Hematopoietic multipotent progenitor cell treated with erythropoietin and hydrocortisone succinate and interleukin-3 and kit ligand, for 8 days (in vitro differentiated cells): ENCODE measurements at regions not wholly inside any gene's neighbourhood (a gene's known extent, or its start where the extent isn't known, plus 50 kb on each side); places are given as distances from the start of the nearest gene placed in this dataset.
"Not testable (repeated sequence)": the region's sequence is repeated elsewhere in the genome, so short reads cannot be mapped to it uniquely, and the experiment has no call there.

Source experiments
- DNase-seq: peaks from one replicate; pipeline ENCODE4 v3.0.0-alpha.2; 2015

DNA sequence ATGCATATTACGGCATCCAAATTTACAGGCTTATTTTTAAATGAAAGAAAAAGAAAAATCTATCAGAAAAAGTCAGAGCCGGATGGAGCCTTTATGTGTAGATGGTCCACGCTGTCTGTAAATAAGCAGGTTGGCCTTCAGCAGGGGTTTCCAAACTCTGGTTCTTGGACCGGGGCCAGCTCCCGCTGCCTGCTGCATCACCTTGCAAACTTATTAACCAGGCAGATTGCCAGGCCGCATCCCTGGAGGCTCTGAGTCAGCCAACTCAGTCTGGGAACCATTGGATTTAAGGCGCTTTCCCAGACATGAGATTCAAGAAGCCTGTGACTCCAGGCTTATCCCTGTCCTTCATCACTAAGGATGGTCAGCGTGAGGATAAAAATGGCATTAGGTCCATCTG, 212.4 kb downstream of the OPA1 start:
- no peak for DNase-seq

DNA sequence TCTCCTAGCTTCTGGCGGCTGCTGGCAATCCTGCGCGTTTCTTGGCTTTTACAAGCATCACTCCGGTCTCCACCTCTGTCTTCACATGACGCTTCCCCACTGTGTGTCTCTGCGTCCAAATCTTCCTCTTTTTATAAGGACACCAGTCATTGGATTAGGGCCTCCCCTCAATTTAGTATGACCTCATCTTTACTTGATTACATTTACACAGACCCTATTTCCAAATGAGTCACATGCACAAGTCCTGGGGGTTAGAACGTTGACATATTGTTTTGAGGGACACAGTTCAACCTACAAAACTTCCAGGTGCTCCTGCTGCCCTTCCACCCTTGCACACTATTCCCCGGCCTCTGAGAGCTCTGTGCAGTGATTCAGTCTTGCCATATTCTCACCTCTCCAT, 215.3 kb downstream of the OPA1 start:
- no peak for DNase-seq

DNA sequence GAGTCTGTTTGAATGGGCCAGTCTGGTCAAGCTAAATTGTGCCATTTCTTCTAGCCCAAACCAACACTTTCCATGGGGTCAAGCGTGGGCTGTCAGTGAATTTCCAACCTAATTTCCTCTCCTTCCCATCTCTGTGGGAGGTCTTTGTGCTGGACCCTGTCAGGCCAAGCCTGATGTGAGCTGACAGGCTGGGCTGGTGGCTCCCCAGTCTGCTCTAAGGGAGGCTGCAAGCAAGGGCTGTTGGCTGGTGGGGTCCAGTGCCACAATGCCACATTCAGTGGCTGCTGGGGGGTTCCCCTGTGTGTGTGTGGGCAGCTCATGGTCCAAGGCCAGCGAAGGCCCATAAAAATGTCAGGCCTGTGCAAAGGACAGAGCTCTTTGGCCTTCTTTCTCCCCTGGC, 216.1 kb downstream of the OPA1 start:
- DNase-seq, result no peak

DNA sequence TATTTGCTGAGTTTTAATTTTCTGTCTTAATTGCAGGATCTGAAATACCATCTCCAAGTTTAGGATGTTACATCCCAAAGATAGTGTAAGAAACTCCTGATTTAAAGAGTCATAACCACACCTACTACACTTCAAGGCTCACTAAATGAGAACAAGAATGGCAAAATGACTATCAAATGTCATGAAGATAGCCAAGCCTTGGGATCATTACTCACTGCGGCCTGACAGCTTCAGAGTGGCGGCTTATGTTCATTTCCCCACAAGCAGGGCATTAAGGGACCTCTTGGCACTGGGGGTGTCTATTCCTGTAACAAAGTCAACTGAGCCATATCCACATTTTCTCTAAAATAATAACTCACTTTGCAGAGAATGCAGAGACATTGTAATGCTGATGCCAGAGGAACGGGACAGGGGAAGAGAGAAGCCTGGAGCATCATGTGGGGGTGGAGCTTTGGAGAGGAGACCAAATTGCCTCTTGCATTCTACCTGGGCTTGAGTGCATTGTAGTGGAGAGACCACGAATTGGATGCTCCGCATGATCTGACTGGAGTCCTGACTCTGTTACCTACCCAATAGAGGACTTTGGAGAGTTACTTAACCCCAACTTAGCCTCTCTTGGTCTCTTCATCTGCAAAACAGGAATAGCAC, 219.2 kb downstream of the OPA1 start:
- DNase-seq, result no peak

DNA sequence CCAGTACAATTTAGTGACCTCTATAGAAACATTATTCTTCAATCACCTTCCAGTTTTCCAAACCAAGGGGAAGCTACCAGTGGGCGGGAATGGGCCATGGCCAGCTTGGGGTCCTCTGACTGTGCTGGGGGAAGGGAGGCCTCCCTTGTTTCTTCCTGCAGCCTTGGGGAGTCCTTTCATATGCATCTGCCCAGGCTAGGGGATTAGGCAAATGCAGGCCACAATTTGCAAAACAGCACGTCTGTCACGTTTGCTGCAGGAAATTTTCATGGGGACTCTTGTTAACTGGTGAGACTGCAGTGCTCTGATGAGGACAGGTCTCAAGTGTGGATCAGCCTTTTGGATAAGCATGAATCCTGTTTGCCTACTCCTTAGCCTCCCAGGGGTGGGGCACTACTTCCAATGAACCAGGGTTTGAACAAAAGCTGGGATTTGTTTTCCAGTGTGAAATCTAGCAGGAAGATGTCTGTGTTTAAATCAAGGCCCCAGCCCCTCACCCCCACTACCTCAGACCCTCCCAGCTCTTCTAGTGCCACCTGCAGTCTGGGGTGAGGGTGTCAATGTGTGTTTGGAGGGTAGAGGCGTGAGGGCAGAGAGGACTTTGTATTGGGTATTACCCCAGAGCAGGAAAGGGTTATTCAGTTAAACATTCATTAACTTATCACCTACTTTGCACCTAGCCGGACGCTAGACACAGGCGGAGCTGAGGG, 219.9 kb downstream of the OPA1 start:
- no peak for DNase-seq

DNA sequence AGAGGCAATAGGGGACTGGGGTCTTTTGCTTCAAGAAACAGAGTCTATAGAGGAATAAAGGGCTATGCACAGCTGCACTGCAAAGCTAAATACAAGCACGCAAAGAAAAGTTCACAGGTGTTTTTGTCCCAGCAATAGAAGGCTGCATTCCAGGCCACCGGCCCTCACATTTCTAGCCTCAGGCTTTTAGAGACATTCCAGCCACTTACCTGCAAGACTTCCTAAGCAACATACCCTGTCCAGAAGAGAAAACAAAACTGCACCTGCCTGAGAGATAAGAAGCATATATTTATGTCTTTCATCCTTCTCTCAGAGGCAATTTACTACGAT, 220.5 kb downstream of the OPA1 start:
- no peak for DNase-seq

DNA sequence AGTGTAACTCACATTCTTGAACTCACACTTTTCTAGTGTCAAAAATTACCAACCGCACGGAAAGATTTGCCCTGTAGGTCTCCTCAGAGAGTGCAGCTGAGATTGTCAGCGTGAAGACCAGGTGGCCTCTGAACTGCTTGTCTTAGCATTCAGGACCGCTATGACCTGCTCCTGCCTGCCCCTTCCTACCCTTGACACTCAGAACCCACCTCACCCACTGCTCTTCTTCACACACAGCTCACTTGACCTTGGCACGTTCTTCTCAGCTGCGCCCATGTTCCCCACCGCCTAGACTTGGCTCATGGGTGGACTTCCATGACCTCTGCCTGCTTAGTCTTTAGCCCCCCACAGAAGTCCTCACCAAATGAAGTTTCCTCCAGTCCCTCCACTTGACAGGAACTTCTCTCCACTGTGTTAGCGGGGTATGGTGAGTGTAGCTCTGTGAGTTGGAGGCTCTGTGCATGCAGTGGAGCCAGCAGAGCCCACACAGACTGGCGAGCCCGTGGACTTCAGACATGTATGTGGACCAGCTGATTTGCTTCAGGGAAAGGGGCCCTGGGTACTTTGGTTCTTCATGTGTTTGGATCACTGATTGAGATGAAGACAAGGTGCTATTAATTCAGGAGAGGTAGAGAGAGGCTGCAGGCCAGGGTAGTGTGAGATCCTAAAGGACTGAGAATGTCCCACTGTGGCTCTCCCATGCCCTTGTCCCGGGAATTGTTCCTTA, 221.3 kb downstream of the OPA1 start:
- DNase-seq, result no peak

DNA sequence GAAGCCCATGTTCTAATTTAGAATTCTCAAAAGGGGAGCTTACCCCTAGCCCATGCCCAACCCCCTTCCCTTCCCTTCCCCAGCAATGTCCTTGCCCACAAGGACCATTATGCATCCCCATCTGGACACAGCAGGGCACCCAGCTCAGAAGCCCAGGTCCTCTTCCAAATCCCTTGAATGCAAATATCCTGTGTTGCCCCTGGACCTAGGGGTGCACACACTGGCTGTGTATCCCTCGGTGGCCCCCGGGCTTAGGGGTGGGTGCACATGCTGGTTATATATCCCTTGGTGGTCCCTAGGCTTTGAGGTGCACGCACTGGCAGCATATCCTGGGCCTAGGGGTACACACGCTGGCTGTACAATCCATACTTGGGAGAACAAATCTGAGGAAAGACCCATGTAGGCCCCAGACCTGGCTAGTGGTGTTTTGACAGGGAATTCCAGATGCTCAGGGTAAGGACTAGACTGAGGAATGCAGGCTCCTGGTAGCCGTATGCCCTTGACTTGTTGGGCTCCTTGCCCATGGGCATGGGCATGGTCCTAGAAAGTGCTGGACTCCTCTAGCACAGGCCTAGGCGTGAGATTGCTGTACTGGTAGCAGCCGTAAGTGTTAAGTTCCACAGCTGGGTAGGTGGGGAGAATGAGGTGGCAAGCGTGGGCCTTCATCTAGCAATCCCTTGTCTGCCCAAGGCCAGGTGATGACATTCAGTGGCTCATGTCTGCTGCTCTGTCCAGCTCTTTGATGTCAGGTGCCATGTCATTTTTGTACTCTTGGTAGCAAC, 222.4 kb downstream of the OPA1 start:
- no peak for DNase-seq

DNA sequence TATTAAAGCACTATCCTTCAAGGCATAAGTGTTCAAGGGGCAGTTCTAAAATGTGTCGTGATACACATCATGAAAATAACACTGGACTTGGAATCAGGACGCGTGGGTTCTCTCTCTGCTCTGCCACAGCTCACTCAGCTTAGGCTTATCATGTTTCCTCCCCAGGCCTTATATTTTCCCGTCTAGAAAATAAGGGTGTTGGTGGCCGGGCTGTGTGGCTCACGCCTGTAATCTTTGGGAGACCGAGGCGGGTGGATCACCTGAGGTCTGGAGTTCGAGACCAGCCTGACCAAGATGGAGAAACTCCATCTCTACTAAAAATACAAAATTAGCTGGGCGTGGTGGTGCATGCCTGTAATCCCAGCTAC, 223.0 kb downstream of the OPA1 start:
- no peak for DNase-seq

DNA sequence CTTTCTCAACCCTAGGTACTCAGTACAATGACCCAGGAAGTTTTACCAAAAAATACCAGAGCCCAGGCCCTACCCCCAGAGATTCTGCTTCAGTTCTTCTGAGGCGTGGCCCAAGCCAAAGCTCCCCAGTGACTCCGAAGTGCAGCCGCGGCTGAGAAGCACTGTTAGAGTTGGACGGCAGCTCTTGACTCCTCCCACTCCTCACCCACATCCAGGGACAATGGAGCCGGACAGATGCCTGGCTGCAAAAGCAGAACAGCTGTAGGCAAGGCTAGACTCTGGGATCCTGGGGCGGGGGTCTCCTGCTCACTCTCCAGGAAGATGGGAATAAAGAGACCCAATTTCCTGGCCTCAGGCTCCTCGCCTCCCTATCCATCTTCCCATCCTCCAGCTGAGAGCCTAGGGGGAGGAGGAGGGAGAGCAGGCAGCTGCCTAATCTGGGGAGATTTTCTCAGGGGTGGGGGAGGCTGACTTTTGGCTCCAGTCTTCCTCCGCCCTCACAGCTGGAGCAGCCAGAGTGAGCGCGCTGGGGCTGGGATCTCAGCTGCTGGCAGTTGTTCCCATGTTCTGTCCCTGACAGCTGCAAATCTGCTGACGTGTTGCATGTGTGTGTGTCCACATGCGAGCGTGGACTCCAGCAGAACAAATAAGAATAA, 223.8 kb downstream of the OPA1 start:
- no peak for DNase-seq

DNA sequence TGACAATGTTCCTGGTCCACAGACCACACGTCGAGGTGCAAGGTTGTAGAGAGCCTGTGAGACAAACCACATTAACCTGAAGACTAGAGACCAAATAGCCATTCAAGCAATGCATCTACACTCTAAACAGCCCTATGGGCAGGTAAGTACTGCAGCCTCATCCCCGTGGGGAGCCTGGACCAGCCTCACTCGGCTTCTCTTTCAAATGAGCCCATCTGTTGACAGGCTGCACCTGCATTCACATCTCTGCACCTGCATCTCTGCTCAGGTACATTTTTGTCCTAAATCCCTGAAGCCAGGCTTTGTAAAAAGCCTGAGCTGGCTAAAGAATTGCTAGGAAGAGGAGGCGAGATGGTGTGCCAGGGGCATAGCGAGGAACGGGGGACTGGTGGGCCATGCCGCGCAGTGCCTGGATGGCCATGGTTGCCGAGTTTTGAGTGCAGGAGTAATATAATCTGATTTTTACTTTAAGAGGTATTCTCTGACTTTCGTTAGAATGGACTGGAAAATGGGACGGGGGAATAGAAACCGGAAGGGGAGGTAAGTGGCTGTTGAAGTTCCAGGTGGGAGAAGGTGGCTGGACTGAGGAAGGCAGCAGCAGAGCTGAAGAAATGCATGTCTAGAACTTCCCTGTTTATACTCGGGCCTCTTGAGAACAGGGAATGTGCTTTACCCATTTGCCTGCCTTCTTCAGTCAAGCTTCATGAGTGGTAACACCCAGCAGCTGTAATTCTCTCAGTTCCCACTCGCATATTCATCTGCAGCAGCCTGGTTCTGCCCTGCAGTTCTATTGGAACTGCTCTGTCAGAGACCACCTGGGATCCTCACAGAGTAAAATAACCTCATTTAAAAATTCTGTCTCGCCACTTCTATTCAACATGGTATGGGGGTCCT, 226.4 kb downstream of the OPA1 start:
- no peak for DNase-seq

DNA sequence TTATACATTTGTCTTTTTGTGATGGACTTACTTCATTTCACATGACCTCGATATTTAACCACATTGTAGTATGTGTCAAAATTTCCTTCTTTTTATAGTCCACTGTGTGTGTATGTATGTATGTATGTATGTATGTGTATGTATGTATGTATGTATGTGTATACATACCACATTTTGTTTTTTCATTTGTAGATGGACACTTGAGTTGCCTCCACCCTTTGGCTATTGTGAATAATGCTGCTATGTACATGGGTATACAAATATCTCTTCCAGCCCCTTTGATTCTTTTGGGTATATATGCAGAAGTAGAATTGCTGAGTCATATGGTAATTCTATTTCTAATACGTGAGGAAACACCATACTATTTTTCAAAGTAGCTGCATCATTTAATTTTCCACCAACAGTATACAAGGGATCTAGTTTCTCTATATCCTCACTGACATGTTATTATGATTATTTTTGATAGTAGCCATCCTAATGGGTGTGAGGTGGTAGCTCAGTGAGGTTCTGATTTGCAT, 228.2 kb downstream of the OPA1 start:
- DNase-seq, result no peak

DNA sequence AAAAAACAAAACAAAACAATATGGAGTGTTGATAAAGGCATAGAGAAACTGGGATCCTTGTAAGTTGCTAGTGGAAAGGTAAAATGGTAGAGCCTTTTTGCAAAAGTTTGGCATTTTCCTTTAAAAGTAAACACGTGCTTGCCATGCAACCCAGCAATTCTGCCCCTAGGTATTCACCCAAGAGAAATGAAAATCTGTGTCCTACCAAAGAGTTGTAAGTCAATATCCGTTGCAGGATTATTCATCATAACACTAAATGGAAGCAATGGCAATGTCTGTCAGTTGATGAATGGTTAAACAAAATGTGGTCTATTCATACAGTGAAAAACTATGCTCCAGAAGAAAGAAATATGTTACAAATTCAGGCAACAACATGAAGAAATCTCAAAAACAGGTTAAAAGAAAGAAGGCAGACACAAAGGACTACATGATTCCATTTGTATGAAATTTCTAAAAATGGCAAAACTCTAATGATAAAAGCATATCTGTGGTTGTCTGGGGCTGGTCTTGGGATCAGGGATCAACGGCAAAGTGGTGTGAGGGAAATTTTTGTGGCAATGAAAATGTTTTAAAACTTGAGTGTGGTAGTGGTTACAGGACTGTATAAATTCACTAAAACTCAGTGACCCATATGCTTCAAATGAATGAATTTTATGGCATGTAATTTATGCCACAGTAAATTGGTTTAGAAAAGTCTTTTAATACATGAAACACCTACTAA, 229.6 kb downstream of the OPA1 start:
- DNase-seq, result no peak

DNA sequence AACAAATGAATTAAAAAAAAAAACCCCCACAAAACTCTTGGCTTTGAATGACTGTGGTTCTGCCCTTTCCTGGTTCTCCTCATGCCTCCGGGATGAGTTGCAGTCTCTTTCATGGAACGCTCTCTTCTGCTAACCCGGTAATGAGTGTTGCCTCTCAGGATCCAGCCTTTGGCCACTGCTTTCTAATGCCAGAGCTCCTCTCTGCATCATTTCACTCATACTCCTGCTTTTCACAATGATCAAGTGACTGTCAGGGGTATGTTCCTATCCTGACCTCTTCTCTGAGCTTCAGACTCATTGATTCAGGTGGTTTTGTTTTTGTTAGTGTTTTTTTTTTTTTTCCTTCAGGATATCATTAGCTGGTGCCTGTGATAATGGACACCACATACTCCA, 230.2 kb downstream of the OPA1 start:
- not testable (repeated sequence) for DNase-seq

DNA sequence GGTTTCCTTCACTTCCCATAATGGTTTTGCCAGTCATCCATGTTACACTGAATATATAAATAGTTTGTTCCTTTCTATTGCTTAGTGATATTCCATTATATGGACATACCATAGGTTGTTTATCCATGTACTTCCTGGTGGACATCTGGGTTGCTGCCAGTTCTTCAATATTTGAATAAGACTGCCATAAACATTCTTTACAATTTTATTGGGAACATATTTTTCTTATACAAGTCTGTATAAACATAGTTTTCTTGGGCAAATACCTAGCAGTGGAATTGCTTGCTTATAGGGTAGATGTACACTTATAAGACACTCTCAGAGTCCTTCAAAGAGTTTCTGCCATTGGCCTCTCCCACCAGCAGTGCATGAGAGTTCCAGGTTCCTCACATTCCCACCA, 231.4 kb downstream of the OPA1 start:
- no peak for DNase-seq

DNA sequence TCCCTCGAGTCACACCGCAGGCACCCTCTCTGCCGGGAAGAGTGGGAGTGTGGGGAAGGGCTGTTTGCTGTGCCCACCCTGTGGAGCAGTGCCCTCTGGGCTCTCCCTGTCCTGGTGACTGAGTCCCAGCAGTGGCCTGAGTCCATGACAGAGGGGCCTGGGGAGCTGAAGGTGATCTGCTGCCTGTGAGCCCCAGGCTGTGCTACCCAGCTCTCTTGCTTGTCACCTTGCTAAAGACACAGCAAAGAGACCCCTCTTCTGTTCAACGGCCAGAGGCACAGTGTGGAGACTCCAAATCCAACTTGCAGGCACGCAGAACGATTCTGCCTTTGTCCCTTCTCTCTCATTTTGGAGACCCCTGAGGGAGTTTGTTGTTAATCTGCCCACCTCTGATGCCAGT, 232.6 kb downstream of the OPA1 start:
- no peak for DNase-seq

DNA sequence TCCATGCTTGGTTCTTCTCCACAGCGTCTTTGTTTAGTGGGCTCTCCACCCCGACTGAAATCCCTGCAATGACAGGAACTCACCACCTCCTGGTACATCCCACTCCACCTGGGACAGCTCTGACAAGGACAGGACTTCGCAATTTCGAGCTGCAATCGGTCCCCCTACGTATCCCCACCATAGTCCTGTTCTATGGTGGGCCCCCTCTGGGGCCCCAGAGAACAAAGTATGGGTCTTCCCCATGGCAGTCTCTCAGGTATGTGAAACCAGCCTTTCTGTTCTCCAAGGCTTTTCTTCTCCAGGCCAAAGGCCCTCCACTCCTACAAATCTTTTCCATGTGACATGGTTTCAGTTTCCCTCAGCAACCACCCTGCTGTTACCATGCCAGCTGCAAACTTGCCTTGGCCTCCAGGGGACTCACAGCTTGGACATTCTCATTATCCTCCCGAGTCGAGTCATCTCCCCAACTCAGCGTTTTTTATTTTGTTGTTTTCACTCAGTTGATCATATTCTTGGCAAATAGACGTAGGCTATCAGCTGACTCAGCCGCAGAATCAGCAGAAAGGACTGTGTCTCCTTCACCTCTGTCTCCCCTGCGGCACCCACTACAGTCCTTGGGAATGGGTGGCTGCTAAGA, 233.3 kb downstream of the OPA1 start:
- no peak for DNase-seq

DNA sequence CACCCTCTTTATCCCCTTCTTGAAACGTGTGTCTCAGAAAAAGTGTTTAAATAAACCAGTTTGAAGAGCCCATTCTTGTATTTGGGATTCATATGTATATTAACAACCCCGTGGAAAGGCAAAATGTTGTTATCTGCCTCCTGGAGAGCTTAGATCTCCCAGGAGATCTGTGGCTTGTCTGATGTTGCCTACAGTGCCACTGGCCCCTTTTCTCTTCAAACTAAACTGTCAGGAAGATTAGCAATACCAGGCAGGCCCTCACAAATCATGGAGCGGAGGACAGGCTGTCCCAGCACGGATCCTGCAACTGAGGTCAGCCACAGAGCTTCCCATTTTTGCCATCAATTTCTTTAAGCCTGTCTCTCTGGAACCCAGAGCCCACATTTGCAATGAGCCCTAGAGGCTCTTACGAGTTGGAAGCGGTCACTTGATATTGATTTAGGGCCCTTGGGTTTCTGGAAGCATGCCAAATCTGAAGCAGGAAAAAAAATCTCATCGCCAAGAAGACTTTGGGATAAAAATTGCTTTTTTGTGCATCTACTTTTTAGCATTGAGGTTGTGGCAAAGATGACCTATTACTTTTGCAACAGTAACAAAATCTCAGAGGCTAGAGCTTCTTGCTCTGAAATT, 234.1 kb downstream of the OPA1 start:
- DNase-seq, result no peak

DNA sequence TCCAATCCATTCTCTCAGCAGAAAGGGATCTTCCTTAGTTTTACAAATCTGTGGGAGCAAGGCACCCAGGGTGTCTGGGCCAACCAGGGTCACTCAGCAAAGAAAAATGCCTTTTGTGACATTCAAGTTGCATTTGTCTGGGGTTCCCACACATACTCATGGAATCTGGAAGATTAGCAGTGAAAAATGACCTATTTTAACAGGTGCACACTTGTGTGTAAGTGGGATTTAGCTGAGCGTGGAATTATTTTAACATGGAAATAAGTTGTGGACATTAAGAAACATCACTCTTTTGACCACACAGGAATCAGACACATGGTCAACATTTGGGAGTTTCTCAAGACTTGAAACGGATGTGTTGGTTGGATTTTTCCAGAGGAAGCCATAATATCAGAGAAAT, 234.9 kb downstream of the OPA1 start:
- no peak for DNase-seq

DNA sequence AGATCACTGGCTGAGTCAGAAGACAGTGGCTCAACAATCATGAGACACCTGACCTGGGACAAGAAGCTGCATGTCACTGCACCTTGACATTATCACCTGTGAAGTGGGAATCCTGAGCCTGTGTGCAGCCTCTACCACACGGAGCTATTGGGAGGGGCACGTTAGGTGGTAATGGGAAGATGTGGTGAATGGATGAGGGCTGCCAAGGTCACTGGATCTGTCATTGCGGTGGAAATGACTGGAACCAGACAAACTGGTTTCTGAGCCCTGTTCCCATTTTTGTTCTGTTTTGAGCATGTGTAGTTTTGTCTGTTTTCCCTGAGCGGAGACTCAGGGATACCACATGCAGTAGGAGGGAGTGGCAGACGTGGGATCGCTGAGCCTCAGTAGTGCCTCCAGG, 235.5 kb downstream of the OPA1 start:
- no peak for DNase-seq
